ENCODE measurements at regions not wholly inside any gene's neighbourhood (a gene's known extent, or its start where the extent isn't known, plus 50 kb on each side); places are given as distances from the start of the nearest gene placed in this dataset.

- TF ChIP-seq POLR2AphosphoS5 (IDR thresholded peaks at IDR 0.05) = no peak
- TF ChIP-seq CTCF (IDR thresholded peaks at IDR 0.05) = no peak
- no peak for TF ChIP-seq POLR2A (IDR thresholded peaks at IDR 0.05)
These were observed 87.6 kb upstream of the DOCK9 start for GRCh38 chr13:99065235-99066015.

Data from breast epithelium (tissue), 3 donors.